ENCODE measurements at regions not wholly inside any gene's neighbourhood (a gene's known extent, or its start where the extent isn't known, plus 50 kb on each side); places are given as distances from the start of the nearest gene placed in this dataset.

DNA sequence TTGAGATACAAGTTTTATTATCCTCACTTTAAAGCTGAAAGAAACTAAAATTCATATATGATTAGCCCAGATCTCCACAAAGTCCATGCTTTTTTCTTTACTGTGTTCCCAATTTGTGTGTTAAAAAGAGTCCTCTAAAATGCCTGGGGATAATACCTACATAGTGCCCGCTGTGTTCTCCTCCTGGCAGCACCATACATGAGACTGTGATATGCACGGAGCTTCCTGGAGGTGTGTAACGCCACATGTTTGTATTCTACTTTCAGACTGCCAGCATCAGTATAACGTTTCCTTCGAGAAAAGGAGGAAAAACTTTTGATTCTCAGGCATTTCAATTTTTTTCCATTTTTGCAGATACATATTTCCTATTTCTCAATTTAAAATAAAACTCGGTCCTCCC, 273.3 kb upstream of the TGFBR2 start:
- Histone ChIP-seq H3K9me3 (ENCODE audit: low read length) (no peaks in the 10 kb centered on the region), H3K27me3 (ENCODE audit: low read length) (no peaks in the 10 kb centered on the region), H3K4me1 (ENCODE audit: low read length) (no peaks in the 10 kb centered on the region), H3K4me3 (ENCODE audit: low read length) (no peak overlapping the region), H3K4me2 (ENCODE audit: low read depth, low read length, poor library complexity, severe bottlenecking) (no peak overlapping the region), H3K27ac (ENCODE audit: low read length) (no peak overlapping the region), H3K36me3 (ENCODE audit: insufficient read depth, low read length) (no peaks in the 10 kb centered on the region), H2AFZ (ENCODE audit: low read length) (no peak overlapping the region), H4K20me1 (ENCODE audit: insufficient read depth, low read depth, low read length) (no peaks in the 10 kb centered on the region), H3K79me2 (ENCODE audit: low read length) (no peaks in the 10 kb centered on the region), H3K9ac (ENCODE audit: low read length) (no peak overlapping the region), H3K9me2 (replicated peaks; ENCODE audit: insufficient read depth, low read length) (no peaks in the 10 kb centered on the region)
- DNase-seq: no peak

DNA sequence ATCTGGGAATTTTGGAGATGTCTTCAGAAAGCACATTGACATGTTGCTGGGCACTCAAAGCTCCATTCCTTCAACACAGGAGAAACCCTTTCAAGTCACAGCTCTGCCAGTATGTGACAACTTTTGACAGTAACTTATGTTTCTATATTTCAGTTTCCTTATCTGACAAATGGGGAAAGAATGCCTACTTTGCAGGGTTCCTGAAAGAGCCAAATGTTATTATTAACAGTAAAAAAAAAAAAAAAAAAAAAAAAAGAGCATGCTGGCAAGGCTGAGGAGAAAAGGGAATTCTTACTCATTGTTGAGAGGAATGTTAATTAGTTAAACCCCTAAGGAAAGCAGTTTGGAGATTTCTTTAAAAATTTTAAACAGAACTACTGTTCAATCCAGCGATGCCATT, 272.5 kb upstream of the TGFBR2 start:
- no peak overlapping the region for H3K27ac ChIP-seq (ENCODE audit: low read length)
- no peak for DNase-seq
- H3K36me3 ChIP-seq (ENCODE audit: insufficient read depth, low read length): no peaks in the 10 kb centered on the region
- H3K4me1 ChIP-seq (ENCODE audit: low read length): no peaks in the 10 kb centered on the region
- H3K79me2 ChIP-seq (ENCODE audit: low read length): no peaks in the 10 kb centered on the region
- no peaks in the 10 kb centered on the region for H3K9me3 ChIP-seq (ENCODE audit: low read length)
- H3K9me2 ChIP-seq (replicated peaks; ENCODE audit: insufficient read depth, low read length): no peaks in the 10 kb centered on the region
- H4K20me1 ChIP-seq (ENCODE audit: insufficient read depth, low read depth, low read length): no peaks in the 10 kb centered on the region
- no peaks in the 10 kb centered on the region for H3K27me3 ChIP-seq (ENCODE audit: low read length)
- H2AFZ ChIP-seq (ENCODE audit: low read length): no peak overlapping the region
- no peak overlapping the region for H3K9ac ChIP-seq (ENCODE audit: low read length)
- no peak overlapping the region for H3K4me3 ChIP-seq (ENCODE audit: low read length)
- no peak overlapping the region for H3K4me2 ChIP-seq (ENCODE audit: low read depth, low read length, poor library complexity, severe bottlenecking)

- Histone ChIP-seq H3K9me2 (replicated peaks; ENCODE audit: insufficient read depth, low read length) (0 out of 2 replicates have a peak, but pooled peaks cover 6% of the 10 kb centered on the region), H3K79me2 (ENCODE audit: low read length) (no peaks in the 10 kb centered on the region), H3K27ac (ENCODE audit: low read length) (no peak overlapping the region), H3K9me3 (ENCODE audit: low read length) (no peaks in the 10 kb centered on the region), H3K36me3 (ENCODE audit: insufficient read depth, low read length) (no peaks in the 10 kb centered on the region), H3K9ac (ENCODE audit: low read length) (no peak overlapping the region), H3K4me1 (ENCODE audit: low read length) (no peaks in the 10 kb centered on the region), H3K4me2 (ENCODE audit: low read depth, low read length, poor library complexity, severe bottlenecking) (no peak overlapping the region), H4K20me1 (ENCODE audit: insufficient read depth, low read depth, low read length) (no peaks in the 10 kb centered on the region), H3K27me3 (ENCODE audit: low read length) (no peaks in the 10 kb centered on the region), H2AFZ (ENCODE audit: low read length) (no peak overlapping the region), H3K4me3 (ENCODE audit: low read length) (no peak overlapping the region)
- no peak for DNase-seq
Measured at GRCh38 chr3:30340500-30340899, 265.9 kb upstream of the TGFBR2 start.

DNA sequence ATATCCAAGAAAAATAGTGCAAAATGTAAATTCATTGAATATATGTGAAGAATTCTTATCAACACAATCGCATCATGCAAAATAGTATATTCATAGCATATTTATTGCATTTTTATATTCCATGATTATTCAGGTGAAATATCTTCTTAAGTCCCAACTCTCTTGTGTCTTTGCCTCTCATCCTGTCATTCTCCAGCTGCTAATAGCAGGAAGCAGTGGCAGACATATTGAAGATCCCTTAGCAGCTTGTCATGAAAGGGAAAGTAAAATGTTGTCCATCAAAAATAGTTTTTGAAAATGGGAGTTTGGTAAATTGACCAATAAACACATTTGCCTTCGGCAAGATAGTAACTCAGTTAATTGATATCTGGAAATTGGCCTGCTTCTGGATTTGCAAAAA, 265.3 kb upstream of the TGFBR2 start:
- Histone ChIP-seq H4K20me1 (ENCODE audit: insufficient read depth, low read depth, low read length) (no peaks in the 10 kb centered on the region), H3K36me3 (ENCODE audit: insufficient read depth, low read length) (no peaks in the 10 kb centered on the region), H3K9ac (ENCODE audit: low read length) (no peak overlapping the region), H3K79me2 (ENCODE audit: low read length) (no peaks in the 10 kb centered on the region), H3K4me3 (ENCODE audit: low read length) (no peak overlapping the region), H3K4me1 (ENCODE audit: low read length) (no peaks in the 10 kb centered on the region), H2AFZ (ENCODE audit: low read length) (no peak overlapping the region), H3K9me3 (ENCODE audit: low read length) (no peaks in the 10 kb centered on the region), H3K9me2 (replicated peaks; ENCODE audit: insufficient read depth, low read length) (0 out of 2 replicates have a peak, but pooled peaks cover 6% of the 10 kb centered on the region), H3K4me2 (ENCODE audit: low read depth, low read length, poor library complexity, severe bottlenecking) (no peak overlapping the region), H3K27ac (ENCODE audit: low read length) (no peak overlapping the region), H3K27me3 (ENCODE audit: low read length) (no peaks in the 10 kb centered on the region)
- DNase-seq: no peak

- Histone ChIP-seq H3K36me3 (ENCODE audit: insufficient read depth, low read length) (no peaks in the 10 kb centered on the region), H2AFZ (ENCODE audit: low read length) (no peak overlapping the region), H3K4me2 (ENCODE audit: low read depth, low read length, poor library complexity, severe bottlenecking) (no peak overlapping the region), H3K9ac (ENCODE audit: low read length) (no peak overlapping the region), H3K9me3 (ENCODE audit: low read length) (no peaks in the 10 kb centered on the region), H3K4me3 (ENCODE audit: low read length) (no peak overlapping the region), H3K9me2 (replicated peaks; ENCODE audit: insufficient read depth, low read length) (0 out of 2 replicates have a peak, but pooled peaks cover 6% of the 10 kb centered on the region), H3K27ac (ENCODE audit: low read length) (no peak overlapping the region), H3K4me1 (ENCODE audit: low read length) (no peaks in the 10 kb centered on the region), H3K27me3 (ENCODE audit: low read length) (no peaks in the 10 kb centered on the region), H3K79me2 (ENCODE audit: low read length) (no peaks in the 10 kb centered on the region), H4K20me1 (ENCODE audit: insufficient read depth, low read depth, low read length) (no peaks in the 10 kb centered on the region)
- DNase-seq: no peak
Measured at GRCh38 chr3:30341851-30342250, 264.6 kb upstream of the TGFBR2 start.

- no peak overlapping the region for H3K4me2 ChIP-seq (ENCODE audit: low read depth, low read length, poor library complexity, severe bottlenecking)
- H3K9me3 ChIP-seq (ENCODE audit: low read length): no peaks in the 10 kb centered on the region
- H3K79me2 ChIP-seq (ENCODE audit: low read length): no peaks in the 10 kb centered on the region
- 0 out of 2 replicates have a peak, but pooled peaks cover 6% of the 10 kb centered on the region for H3K9me2 ChIP-seq (replicated peaks; ENCODE audit: insufficient read depth, low read length)
- no peaks in the 10 kb centered on the region for H3K36me3 ChIP-seq (ENCODE audit: insufficient read depth, low read length)
- no peaks in the 10 kb centered on the region for H3K27me3 ChIP-seq (ENCODE audit: low read length)
- no peak overlapping the region for H2AFZ ChIP-seq (ENCODE audit: low read length)
- no peaks in the 10 kb centered on the region for H3K4me1 ChIP-seq (ENCODE audit: low read length)
- no peaks in the 10 kb centered on the region for H4K20me1 ChIP-seq (ENCODE audit: insufficient read depth, low read depth, low read length)
- no peak for DNase-seq
- no peak overlapping the region for H3K9ac ChIP-seq (ENCODE audit: low read length)
- no peak overlapping the region for H3K4me3 ChIP-seq (ENCODE audit: low read length)
- H3K27ac ChIP-seq (ENCODE audit: low read length): no peak overlapping the region
Measured at GRCh38 chr3:30342318-30343060, 263.9 kb upstream of the TGFBR2 start.

DNA sequence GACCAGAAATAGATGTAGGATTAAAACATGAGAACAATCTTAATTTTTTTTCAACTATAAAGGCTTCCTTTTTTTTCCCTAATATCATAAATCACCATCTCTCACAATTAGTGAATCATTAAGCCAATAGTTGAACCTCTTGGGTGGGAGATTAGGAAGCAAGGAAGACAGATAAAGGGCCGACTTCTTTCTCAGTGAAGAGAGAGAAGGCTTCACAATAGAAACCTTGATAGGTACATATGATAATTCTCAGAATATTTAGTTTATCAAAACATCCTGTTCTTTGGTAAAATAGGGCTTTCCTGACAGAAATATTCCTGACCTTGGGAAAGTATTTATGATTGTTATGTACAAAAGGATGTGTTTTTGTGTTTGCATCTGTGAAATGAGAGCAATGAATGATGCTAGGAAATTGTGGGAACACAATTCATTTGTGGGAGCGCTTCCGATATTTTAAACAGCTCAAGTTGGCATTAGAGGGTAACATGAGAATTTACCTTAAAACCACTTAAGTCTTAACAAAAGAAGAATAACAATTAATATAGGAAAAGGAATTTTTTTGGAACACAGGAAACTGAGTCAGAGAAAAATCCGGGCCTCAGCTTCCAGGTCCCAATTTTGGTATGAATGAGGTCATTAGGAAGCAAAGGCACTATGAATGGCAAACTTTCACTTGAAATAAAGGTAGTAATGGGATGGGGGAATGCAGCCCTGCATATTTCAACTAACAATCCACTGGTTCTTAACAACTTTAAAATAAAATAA, 263.2 kb upstream of the TGFBR2 start:
- no peaks in the 10 kb centered on the region for H3K4me1 ChIP-seq (ENCODE audit: low read length)
- DNase-seq: no peak
- 0 out of 2 replicates have a peak, but pooled peaks cover 6% of the 10 kb centered on the region for H3K9me2 ChIP-seq (replicated peaks; ENCODE audit: insufficient read depth, low read length)
- H3K79me2 ChIP-seq (ENCODE audit: low read length): no peaks in the 10 kb centered on the region
- H3K9me3 ChIP-seq (ENCODE audit: low read length): no peaks in the 10 kb centered on the region
- H3K4me2 ChIP-seq (ENCODE audit: low read depth, low read length, poor library complexity, severe bottlenecking): no peak overlapping the region
- H3K27me3 ChIP-seq (ENCODE audit: low read length): no peaks in the 10 kb centered on the region
- H3K36me3 ChIP-seq (ENCODE audit: insufficient read depth, low read length): no peaks in the 10 kb centered on the region
- H3K4me3 ChIP-seq (ENCODE audit: low read length): no peak overlapping the region
- no peak overlapping the region for H3K27ac ChIP-seq (ENCODE audit: low read length)
- no peaks in the 10 kb centered on the region for H4K20me1 ChIP-seq (ENCODE audit: insufficient read depth, low read depth, low read length)
- H3K9ac ChIP-seq (ENCODE audit: low read length): no peak overlapping the region
- H2AFZ ChIP-seq (ENCODE audit: low read length): no peak overlapping the region

DNA sequence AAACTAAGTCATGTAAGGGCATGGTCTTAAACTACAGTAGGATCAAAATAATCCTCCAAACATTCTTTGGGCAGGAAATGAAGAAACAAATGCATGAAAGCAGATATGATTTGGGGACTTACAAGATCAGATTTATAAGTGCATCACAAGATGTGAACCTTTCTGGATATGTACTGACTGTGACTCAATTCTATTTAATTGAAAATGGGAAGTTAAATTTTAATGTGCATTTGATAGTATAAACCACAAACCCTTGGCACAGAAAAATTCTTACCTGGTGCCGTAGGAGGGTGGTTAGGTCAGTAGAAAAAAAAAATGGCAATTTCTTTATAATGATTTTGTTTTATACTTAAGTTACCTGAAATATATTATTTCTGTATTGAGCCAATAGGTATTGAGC, 262.5 kb upstream of the TGFBR2 start:
- Histone ChIP-seq H3K27ac (ENCODE audit: low read length) (no peak overlapping the region), H3K9ac (ENCODE audit: low read length) (no peak overlapping the region), H3K27me3 (ENCODE audit: low read length) (no peaks in the 10 kb centered on the region), H3K9me2 (replicated peaks; ENCODE audit: insufficient read depth, low read length) (0 out of 2 replicates have a peak, but pooled peaks cover 6% of the 10 kb centered on the region), H3K4me1 (ENCODE audit: low read length) (no peaks in the 10 kb centered on the region), H3K4me3 (ENCODE audit: low read length) (no peak overlapping the region), H3K79me2 (ENCODE audit: low read length) (no peaks in the 10 kb centered on the region), H3K9me3 (ENCODE audit: low read length) (no peaks in the 10 kb centered on the region), H3K36me3 (ENCODE audit: insufficient read depth, low read length) (no peaks in the 10 kb centered on the region), H4K20me1 (ENCODE audit: insufficient read depth, low read depth, low read length) (no peaks in the 10 kb centered on the region), H3K4me2 (ENCODE audit: low read depth, low read length, poor library complexity, severe bottlenecking) (no peak overlapping the region), H2AFZ (ENCODE audit: low read length) (no peak overlapping the region)
- no peak for DNase-seq
